Adrenal gland (tissue), 9 donors: ENCODE measurements at regions not wholly inside any gene's neighbourhood (a gene's known extent, or its start where the extent isn't known, plus 50 kb on each side); places are given as distances from the start of the nearest gene placed in this dataset.
"Not testable (repeated sequence)": the region's sequence is repeated elsewhere in the genome, so short reads cannot be mapped to it uniquely, and the experiment has no call there.

Source experiments
- DNase-seq, 7 donors: peaks; one replicate each; pipeline ENCODE4 v3.0.0-alpha.2; 2019 to 2020
- H3K27ac ChIP-seq, 5 donors: fragments of 200-600 bp; sonication (generic) in 4 of 5; 1 replicate in 3 of 5; 2 replicates in 2 of 5; pipeline versions ENCODE4 v1.5.1 to v1.8.0; 2016 to 2020; ENCODE audit warnings: mild to moderate bottlenecking in 1 of 5
- H3K27me3 ChIP-seq: fragments of 200-600 bp; 2 replicates; pipeline ENCODE4 v1.8.0; 2021
- H3K36me3 ChIP-seq, 2 donors: fragments of 200-600 bp; replicated peaks in 1 of 2; 1 replicate in 1 of 2; 2 replicates in 1 of 2; pipeline versions ENCODE4 v1.5.1 to v1.8.0; 2018 to 2022
- H3K4me1 ChIP-seq, 2 donors: fragments of 200-600 bp; replicated peaks in 1 of 2; 1 replicate in 1 of 2; 2 replicates in 1 of 2; pipeline versions ENCODE4 v1.5.1 to v1.8.0; 2018 to 2021
- H3K4me3 ChIP-seq, 4 donors: fragments of 200-600 bp; sonication (generic) in 3 of 4; one replicate each; pipeline ENCODE4 v1.5.1; 2016 to 2018
- H3K9me3 ChIP-seq, 3 donors: fragments of 200-600 bp; sonication (generic) in 1 of 3; replicated peaks in 1 of 3; 1 replicate in 2 of 3; 2 replicates in 1 of 3; pipeline versions ENCODE4 v1.5.1 to v1.8.0; 2016 to 2021
- CTCF ChIP-seq, 6 experiments: fragments of 450-650 bp in 4 of 6; fragments of 200-600 bp in 2 of 6; sonication (generic) in 1 of 6; IDR thresholded peaks; 1 replicate in 5 of 6; 2 replicates in 1 of 6; pipeline versions ENCODE4 v1.5.1 to v1.8.0; 2016 to 2021; ENCODE audit warnings: antibody characterized with exemption in 6 of 6, mild to moderate bottlenecking in 2 of 6, moderate library complexity in 1 of 6
- POLR2A ChIP-seq, 2 donors: fragments of 450-650 bp; IDR thresholded peaks; one replicate each; pipeline ENCODE4 v1.6.1; 2017; ENCODE audit warnings: antibody characterized with exemption in 2 of 2, mild to moderate bottlenecking in 2 of 2, moderate library complexity in 1 of 2
- WGBS, 4 donors: extraction: QIAGEN DNeasy Blood & Tissue Kit in 2 of 4; methylation state at CpG; one replicate each; pipeline versions ENCODE4 v1.1.5 to v1.1.7; 2013 to 2017; 5-methylcytosine and 5-hydroxymethylcytosine counted together
- intact Hi-C, 2 donors: fragments of 100-400 bp; cut with DNase I; formaldehyde crosslinking; loops; one replicate each; pipeline versions ENCODE4 v1.14.1 to v1.15.0; 2022 to 2023
- donor health status: healthy with polysubstance abuse.
- donor health status: Bipolar disorder and iron deficiency.
- donor health status: DM: yes; HTN: yes; CAD: no.
- donor health status: DM: no; HTN: no; CAD: no.
- donor health status: DM: no; HTN: no; CAD: no.

DNA sequence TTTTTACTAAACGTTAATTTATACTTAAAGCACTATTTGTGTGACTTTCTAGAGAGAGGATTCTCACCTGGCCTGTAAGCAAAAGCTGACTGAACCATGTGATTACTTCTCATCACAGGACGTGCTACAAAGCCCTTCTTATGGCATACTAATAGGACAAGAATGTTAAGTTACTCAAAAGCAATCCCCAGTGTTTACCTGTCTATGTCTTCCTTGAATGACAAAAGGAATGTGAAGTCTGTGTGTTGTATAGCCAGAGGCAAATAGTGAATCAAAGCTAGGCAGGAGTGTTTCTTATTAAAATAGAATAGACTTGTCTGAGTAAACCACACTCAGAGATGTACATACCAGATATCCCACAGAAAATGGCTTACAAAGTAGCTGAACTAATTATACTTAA is 1465.5 kb downstream of the SUCLG1 start:
- TF ChIP-seq POLR2A (IDR thresholded peaks at IDR 0.05) (no peak), CTCF (IDR thresholded peaks at IDR 0.05) (no peak)
- Histone ChIP-seq H3K27me3 (no peaks in the 10 kb centered on the region), H3K4me1 (no peaks in the 10 kb centered on the region), H3K9me3 (no peaks in the 10 kb centered on the region), H3K27ac (no peak overlapping the region), H3K4me3 (no peak overlapping the region), H3K36me3 (no peaks in the 10 kb centered on the region)
- WGBS, 4 donors, result 31 to 54% (median 44%) methylated on average over 2 of the region's 2 CpGs
- no peak for DNase-seq
- intact Hi-C loops, result no loop called here

DNA sequence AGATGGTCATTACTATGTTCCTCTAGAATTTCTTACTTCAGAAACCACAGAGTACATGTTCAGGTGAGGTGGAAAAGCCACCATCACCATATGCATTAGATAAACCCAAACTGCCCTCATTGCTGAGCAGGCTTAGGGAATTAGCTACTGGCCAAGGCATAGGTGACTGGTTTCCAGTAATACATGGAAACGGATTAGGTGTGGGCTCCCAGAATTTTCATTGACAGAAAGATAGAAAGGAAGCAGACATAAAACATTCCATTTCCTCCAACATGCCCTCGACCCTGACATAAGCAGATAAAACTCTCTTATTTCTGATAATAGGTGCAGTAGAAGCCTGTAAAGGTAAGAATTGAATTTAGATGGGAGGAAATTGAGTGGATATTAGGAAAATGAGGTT is 1466.1 kb downstream of the SUCLG1 start:
- Histone ChIP-seq H3K27me3 (no peaks in the 10 kb centered on the region), H3K4me1 (no peaks in the 10 kb centered on the region), H3K36me3 (no peaks in the 10 kb centered on the region), H3K4me3 (no peak overlapping the region), H3K27ac (no peak overlapping the region), H3K9me3 (no peaks in the 10 kb centered on the region)
- 23 to 35% (median 31%) methylated on average over 2 of the region's 2 CpGs for WGBS, 4 donors
- DNase-seq, result no peak
- TF ChIP-seq POLR2A (IDR thresholded peaks at IDR 0.05) (no peak), CTCF (IDR thresholded peaks at IDR 0.05) (no peak)
- intact Hi-C loops, result no loop called here

GRCh38 chr2:82987706-82988105 is 1471.4 kb downstream of the SUCLG1 start:
- H3K9me3 ChIP-seq, H3K4me3 ChIP-seq, H3K27me3 ChIP-seq, H3K27ac ChIP-seq, H3K36me3 ChIP-seq, DNase-seq, H3K4me1 ChIP-seq, intact Hi-C loops: not testable (repeated sequence)
- WGBS, 4 donors, result 84 to 91% (median 87%) methylated on average over 6 of the region's 6 CpGs

GRCh38 chr2:82986899-82987298 is 1472.2 kb downstream of the SUCLG1 start:
- no peak overlapping the region for H3K4me3 ChIP-seq
- TF ChIP-seq POLR2A (IDR thresholded peaks at IDR 0.05) (no peak), CTCF (IDR thresholded peaks at IDR 0.05) (no peak)
- no peak for DNase-seq
- intact Hi-C loops, result no loop called here
- no peaks in the 10 kb centered on the region for H3K27me3 ChIP-seq
- no peak overlapping the region for H3K27ac ChIP-seq
- no peaks in the 10 kb centered on the region for H3K4me1 ChIP-seq
- H3K36me3 ChIP-seq, result no peaks in the 10 kb centered on the region
- WGBS, 4 donors, result 89 to 95% (median 92%) methylated on average over 3 of the region's 3 CpGs
- H3K9me3 ChIP-seq, result no peaks in the 10 kb centered on the region

GRCh38 chr2:82985572-82986197 is 1473.4 kb downstream of the SUCLG1 start:
- intact Hi-C loops, result no loop called here
- Histone ChIP-seq H3K27me3 (no peaks in the 10 kb centered on the region), H3K36me3 (no peaks in the 10 kb centered on the region), H3K27ac (no peak overlapping the region), H3K9me3 (no peaks in the 10 kb centered on the region), H3K4me1 (no peaks in the 10 kb centered on the region), H3K4me3 (no peak overlapping the region)
- WGBS, 4 donors, result 87 to 92% (median 90%) methylated on average over 5 to 18 of the region's 18 CpGs
- no peak for TF ChIP-seq POLR2A (IDR thresholded peaks at IDR 0.05)
- no peak for TF ChIP-seq CTCF (IDR thresholded peaks at IDR 0.05)
- DNase-seq, result no peak
